ENCODE measurements at regions not wholly inside any gene's neighbourhood (a gene's known extent, or its start where the extent isn't known, plus 50 kb on each side); places are given as distances from the start of the nearest gene placed in this dataset.

GRCh38 chr18:10319914-10320600 is 134.4 kb upstream of the APCDD1 start:
- TF ChIP-seq, protein P1, sequence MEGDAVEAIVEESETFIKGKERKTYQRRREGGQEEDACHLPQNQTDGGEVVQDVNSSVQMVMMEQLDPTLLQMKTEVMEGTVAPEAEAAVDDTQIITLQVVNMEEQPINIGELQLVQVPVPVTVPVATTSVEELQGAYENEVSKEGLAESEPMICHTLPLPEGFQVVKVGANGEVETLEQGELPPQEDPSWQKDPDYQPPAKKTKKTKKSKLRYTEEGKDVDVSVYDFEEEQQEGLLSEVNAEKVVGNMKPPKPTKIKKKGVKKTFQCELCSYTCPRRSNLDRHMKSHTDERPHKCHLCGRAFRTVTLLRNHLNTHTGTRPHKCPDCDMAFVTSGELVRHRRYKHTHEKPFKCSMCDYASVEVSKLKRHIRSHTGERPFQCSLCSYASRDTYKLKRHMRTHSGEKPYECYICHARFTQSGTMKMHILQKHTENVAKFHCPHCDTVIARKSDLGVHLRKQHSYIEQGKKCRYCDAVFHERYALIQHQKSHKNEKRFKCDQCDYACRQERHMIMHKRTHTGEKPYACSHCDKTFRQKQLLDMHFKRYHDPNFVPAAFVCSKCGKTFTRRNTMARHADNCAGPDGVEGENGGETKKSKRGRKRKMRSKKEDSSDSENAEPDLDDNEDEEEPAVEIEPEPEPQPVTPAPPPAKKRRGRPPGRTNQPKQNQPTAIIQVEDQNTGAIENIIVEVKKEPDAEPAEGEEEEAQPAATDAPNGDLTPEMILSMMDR (IDR thresholded peaks at IDR 0.05), result no peak
- TF ChIP-seq POLR2A (IDR thresholded peaks at IDR 0.05) (no peak), POLR2AphosphoS5 (IDR thresholded peaks at IDR 0.05; ENCODE audit: insufficient read depth in 1 of 2, low read depth in 1 of 2) (no peak)
